Fibroblast of skin of right quadriceps (primary cell): ENCODE measurements at regions not wholly inside any gene's neighbourhood (a gene's known extent, or its start where the extent isn't known, plus 50 kb on each side); places are given as distances from the start of the nearest gene placed in this dataset.

Source experiments
- DNase-seq: peaks from one replicate; pipeline ENCODE4 v3.0.0-alpha.2; 2013

DNA sequence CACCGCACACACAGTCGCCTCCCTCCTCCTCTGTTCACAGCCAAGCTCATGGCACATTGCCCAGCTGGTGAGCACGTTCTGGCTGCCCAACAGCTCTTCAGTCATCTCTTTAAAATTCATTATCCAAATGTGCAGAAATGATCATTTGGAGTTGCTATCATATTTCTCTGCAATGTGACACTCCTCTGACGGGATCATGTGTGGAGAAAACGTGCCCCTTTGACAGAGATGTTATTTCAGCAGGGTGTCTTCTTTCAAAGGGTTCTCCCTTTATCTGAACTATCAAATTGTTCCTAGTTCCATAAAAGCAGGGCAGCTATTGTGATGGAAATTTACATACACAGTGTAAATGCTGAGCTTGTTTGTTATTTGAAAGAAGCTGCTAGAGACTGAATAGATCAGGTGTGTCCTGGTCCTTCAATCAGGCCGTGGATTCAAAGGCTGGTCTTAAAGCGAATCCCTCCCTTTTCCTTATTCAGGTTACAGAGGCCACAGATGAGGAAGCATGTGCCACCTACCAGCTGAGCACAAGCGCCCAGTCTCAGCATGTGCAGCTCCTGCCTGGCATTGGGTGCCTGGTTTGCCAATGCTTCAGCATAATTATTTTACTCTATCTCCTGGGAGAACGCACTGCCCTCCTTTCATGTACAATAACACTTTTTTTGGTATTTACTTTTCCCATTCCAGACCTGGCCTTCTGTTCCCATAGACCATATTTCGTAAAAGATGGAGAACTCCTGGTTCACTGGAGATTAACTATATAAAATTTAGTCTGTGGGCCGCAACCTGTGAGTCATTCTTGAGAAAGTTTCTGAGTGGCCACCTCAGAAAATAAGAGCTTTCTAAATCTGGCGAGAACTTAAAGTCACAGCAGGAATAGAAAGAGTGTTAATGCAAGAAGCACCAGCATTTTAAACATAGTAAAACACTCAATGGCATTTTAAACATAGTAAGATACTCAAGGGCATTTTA, 433.7 kb downstream of the ENC1 start:
- peak; percentile 94 for DNase-seq

DNA sequence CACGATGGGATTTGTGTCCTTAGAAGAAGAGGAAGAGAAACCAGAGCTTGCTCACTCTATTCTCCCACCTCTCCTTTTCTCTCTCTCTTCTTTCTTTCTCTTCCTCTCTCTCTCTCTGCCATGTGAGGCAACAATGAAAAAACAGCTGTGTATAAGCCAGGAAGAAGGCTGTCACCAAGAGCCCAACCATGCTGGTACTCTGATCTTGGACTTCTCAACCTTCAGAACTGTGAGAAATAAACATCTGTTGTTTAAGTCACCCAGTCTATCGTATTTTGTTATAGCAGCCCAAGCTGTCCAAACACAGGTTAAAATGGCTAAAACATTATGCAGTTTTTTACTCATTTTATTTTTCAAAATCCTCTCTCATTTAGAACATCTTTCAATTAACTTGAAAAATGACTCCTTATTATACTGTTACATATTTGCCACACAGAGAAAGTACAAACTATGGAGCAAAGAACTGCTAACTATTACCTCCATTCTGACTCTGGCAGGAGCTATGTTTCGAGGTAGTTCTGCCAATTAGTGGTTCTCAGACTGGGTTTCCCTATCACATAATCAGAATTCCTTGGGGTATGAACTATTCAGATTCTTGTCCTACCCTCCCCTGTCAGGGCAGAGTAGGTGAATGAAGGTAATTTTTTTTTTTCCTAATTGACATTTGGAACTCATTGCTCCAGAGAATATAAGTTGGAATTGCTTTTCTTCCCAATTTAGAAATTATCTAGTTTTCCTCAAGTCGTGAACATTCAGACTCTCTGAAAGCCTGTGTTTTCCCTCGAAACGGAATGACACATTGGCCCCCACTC, 434.6 kb downstream of the ENC1 start:
- DNase-seq, result no peak

DNA sequence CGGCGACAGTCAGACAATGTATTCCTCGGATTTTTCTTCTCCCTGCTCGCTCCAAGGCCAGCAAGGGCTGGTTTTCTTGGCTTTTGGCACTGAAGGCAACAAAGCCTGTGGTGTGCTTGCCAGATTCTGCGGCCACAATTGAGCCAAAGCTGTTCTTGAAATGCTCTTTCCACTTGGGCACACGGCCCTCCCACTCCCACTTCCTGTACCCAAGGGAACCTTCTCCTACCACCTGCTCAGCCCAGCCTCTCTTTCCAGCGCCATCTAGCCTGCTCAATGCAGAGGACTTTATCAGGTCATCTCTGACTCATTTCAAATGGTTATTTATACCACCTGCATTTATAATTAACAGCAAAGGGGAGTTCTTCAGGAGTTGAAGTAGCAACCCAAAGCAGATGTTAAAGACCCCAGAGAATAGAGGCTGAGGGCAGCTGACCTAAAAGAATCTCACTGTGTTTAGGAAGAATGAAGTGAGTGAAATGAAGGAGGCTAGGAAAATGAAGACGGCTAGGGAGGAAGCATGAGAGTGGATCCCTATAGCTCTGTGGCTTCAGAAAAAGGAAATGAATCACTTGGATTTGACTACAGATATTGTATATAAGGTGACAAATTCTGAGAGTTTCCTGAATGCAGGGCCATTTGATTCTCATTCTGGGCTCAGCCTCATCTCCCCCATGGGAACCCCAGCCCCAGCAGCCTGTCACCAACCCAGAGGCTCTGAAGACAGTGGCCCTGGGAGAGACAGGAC, 439.0 kb downstream of the ENC1 start:
- peak; percentile 55 for DNase-seq

DNA sequence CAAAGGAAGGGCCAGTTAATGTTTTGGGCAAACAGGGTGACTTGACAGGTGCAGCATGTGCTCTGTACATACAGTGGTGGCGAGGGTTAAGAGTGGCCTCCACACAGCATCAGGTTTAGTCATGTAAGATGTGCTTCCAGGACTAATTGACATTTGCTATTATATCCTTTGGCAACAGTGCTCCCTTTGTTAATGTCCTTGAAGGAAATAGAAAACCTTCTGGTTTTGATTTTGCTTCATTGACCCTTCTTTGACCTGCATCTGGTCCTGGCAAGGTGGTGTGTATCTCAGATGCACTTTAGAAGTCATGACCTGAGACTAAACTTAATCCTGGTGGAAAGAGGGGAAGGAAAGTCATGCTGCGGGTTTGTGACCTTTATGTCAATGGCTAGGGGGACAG, 440.0 kb downstream of the ENC1 start:
- DNase-seq, result no peak

DNA sequence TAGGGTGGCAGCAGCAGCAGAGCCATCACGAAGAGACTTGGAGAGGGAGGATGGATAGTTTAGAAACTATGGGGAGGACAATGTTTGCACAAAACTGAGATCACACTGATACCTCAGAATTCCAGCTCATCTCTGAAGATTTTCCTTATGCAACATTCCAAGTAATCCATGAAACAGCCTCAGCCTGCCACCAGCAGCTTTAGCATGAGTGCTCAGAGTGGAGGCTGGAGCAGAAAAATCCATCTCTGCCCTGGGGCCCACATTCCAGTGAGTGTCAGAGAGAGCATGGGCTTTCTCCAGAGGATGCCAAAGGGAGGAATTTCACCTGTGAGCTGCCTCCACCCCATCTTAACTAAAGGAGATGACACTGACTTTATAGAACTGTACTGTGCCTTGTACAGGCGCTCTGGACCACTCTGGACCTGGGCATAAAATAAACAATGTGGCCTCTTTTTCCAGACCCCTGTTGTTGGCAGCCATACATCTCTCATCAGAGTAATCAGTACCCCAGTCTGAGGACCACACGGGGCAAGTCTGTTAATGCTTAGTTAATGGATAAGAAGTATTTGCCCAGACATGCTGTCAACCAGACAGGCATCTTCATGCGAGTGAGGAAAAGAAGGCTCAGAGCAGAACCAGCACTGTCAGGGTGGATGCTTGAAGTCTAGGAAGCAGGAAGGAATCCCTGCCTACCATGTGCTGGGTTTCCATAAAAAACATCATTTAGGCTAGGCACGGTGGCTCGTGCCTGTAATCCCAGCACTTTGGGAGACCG, 440.9 kb downstream of the ENC1 start:
- peak; percentile 84 for DNase-seq

DNA sequence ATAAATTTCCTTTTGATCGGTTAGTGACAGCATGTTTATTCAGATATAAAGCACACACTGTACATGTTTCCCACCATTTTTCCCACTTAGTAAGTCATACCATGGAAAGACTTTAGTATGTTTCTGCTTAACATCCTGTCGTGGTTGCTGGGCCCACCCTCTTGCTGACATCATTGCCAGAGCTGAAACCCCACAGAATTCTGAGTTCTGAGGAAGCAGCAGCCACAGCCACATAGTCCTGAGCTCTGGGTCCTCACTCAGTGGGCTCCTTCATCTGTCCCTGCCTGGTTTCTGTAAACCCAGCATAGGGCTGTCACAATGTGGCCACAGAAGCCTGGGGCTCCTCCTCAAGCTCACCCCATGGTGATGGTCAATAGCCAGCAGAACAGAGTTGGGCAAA, 441.5 kb downstream of the ENC1 start:
- peak; percentile 58 for DNase-seq

DNA sequence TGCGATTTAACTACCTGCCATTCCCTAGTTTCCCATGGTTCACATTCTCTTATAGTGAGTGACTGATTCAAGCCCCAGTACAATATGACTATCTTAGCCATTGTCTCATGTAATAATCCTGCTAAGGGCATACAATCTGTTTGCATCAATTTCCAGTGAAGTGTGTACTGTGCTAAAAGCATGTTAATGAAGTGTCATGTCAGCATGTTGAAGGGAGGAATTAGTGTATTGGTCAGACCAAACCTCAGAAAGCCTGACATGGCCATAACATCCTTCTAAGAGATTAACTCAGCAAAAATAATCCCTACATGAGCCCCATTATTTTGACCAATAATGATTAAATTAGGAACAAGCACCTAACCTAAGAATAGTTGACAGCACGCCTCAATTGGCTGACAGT, 442.4 kb downstream of the ENC1 start:
- DNase-seq, result no peak

DNA sequence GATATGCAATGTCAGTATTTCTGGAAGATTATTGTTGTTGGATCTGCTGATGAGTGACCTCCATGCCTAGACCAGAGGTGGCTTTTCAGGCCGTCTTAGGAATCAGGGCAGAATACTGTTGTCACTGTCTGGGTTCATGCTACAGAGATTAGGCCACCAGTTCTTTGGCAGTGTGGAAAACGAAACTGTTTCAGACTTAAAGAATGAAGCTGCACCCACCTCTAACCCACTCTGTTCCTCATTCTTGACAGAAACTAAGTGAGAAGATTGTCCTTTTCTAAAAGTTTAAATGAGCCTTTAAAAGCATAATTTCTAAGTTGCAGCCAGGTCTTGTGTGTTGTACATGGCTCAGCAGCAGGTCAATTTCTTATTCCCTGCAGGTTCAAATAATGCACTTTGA, 444.3 kb downstream of the ENC1 start:
- DNase-seq, result no peak

DNA sequence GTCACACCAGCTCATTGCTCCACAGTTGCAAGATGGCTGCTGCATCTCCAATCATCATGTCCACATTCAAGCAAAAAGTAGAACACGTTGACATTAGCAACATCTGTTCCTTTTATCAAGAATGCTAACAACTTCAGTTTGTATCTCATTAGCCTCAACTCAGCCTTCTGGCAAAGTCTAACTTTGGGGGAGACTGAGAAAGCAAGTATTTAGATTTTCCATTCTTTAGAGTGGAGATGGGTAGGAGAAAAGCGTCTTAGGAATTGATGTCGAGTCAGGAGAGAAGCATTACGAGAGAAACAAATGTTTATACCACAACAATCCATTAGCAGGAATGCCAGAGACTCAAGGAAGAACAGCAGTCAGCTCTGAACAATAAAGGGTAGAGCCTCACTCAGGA, 446.3 kb downstream of the ENC1 start:
- DNase-seq, result no peak

DNA sequence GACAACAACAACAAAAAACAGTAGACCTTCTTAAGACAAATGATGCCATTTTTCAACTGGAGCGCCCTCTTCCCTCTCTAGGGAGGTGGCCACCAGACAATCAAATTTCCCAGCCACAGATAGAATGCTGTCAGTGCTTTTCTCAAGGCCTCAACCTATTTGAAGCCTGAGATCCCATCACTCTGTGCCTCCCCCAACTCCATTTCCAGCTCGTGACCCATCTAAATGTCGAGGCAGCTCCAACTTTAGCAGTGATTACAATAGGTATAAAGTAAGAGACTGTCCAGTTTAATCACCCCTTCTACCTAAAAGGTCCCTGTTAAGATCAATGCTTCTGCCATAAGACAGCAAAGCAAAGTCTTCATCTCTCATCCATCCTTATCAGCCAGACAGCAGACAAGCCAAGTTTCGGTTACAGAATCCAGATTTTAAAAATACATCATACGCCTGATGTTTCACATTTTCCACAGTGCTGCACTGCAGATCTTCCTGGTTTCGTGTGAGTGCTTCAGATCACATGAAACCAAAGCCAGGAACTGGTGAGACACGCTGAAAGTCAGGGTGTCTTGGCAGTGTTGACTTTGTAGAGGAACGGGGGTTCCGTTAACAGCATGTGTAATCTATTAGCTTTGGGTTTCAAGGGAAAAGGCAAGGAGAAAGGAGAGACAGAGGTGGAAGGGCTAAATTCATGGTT, 447.8 kb downstream of the ENC1 start:
- DNase-seq, result peak; percentile 48

DNA sequence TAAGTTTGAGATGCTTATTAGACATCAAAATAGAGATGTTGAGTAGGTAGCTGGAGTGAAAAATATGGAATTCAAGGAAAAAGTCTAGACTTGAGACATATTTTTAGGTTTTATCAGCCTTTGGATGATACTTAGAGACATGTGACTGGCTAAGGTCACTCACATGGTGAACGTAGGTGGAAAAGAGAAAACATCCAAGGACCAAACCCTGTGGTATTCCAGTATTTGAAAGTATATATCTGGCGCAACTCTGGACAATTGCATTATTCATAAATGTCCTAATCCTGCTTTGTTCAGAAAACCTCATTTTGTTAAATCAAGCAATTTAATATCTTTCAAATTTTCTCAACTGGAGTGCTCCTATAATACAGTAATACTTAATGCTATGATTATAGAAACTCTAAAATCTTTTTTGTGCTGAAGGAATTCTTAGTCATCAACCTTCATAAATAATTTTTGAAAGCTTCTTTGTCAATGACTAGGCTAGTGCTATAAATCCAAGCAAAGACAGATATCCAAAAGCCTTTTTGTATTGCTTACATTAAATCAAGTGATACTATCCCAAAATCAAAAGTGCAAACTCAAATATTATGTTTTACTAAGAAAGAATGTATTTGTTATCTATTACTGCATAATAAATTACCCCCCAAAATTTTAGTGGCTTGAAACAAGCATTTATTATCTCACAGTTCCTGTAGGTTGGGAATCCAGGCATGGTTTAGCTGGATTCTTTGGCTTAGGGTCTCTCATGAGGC, 452.0 kb downstream of the ENC1 start:
- no peak for DNase-seq

DNA sequence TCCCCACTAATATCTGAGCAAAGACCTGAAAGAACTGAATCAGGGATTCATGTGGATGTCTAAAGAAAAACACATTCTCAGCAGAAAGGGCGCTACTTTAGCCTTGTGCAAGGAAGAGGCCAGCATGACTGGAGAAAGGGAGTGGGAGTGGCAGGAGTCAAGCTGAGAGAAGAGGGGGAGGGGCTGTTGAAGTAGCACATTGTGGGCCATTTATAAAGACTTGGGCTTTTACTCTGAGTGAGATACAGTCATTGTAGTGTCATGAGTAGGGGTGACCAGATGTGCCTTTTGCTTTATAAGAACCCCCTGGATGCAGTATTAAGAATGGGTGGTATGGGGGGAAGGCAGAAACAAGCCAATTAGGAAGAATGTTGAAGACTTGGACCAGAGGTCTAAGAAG, 452.8 kb downstream of the ENC1 start:
- DNase-seq, result no peak

DNA sequence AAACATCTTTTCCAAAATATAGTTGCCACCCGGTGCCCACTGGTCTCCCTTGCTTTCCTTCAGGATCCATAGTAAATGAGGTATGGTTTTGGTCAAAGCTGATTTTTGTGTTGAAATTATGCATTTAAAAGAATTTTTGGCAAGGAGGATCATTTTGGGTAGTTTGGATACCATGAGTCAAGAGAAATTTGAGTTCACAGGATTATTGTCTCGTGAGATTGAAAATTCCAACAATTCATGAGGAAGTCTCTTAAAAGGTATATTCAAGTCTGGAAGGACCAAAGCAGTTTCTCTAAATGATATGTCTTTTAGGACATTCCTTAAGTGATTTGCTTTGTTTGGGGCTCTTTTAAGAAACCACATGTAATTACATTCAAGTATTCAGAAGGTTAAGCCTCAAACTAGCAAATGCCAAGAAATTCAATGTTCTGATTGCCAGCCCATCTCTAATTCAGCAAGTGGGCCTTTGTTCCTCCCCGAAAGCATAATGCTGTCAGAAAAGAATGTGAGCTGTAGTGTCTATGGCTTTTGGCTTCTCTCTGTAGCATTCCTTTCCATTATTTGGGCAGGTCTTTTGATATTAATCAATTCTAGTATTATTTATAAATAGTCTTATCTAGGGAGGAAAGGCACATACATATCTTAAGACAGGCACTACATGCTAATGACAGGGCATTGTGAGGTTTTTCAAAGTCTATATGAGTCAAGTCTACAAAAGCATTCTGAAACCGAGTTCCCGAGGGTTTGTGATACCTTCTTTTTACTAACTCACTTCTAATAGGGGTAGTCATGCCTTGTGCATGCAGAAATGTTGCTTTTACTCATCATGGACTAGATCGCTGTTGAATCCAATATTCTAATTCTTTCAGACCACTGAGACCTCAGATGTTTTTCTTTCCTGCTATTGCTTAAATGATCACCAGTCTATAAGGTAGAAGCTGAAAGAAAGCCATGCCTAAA, 453.9 kb downstream of the ENC1 start:
- DNase-seq, result peak; percentile 72

DNA sequence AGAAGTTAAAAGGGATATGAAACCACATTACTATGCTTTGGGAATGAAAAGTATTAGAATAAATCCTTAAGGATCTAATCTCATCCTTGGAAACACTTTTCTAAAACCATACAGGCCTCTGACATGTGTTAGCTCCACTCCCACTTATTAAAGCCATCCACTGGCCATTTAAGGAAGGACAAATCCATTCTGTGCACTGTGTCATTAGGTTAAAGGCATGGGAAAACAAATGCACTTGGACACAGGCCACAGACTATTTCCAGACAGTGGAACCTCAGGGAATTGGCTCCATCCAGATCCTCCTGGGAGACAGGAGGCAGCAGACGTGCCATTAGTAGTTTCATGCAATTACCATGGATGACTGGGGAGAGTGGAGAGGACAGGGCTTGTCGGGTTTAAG, 454.9 kb downstream of the ENC1 start:
- no peak for DNase-seq

DNA sequence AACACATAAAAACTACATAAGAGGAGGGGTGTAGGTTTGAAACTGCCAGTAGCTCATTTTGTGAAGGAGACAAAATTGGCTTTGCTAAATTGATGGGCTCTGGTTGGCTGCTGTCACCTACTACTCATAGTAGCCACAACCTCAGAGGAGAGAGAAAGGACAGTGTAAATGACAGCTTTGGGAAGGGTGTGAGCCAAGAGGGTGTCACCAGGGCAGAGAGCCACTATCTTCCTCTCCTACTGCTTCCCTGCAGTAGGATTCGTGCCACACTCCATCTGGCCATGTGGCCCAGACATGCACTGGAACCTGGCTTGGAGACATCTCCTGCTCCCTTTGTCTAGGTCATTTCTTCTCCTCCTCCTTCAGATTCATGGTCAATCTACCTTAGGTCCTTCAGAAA, 455.9 kb downstream of the ENC1 start:
- no peak for DNase-seq

DNA sequence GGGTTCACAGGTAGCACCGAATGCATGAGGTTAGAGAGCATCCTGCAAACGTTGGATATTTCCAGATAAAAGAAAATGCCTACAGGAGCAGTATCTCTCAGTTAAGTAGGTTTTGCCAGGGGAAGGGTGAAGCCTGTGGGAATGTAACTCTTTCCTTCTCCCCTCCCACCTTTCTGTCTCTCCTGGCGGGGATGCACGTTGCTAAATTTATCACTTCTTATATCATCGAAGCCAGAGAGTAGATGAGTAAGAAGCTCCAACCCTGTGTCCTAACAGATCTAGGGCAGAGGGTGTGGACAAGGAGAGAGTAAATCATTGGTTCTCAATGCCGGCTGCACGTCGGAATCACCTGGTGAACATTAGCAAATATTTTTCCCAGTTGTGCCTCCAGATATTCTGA, 457.5 kb downstream of the ENC1 start:
- no peak for DNase-seq

DNA sequence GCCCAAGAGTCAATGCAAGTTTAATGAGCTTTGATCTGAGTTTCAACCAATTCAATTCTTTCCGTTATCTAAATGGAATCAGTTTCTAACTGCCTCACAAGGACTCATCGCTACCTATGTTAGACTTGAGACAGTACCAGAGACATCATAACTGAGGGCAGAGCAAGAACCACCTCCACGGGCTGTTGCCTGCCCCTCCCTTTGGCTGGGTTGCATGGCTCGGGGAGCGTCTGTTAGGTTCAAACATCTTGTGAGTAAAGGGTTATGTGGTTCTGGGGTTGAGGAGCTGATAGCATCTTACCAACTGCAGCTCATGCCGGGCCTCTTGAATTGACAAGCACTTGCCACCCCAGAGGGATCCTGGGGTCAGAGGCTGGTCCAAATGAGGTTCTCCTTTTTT, 457.9 kb downstream of the ENC1 start:
- DNase-seq, result no peak

DNA sequence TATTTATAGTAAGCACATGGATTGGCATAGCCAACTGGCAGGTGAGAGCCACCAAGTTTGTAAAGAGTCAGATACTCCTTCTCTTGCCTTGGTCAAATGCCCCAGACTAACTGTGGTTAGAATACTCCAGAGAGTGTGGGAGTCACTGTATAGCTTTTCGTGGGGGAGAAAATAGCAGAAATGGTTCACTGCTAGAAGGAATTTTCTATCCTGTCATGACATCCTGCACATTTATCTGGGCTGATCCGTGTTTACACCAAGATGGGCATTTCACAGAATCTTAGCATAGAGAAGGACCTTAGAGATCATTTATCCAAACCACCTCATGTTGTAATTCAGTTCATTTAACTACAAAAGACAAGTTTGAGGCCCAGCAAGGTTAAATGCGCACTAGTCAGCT, 460.8 kb downstream of the ENC1 start:
- no peak for DNase-seq

DNA sequence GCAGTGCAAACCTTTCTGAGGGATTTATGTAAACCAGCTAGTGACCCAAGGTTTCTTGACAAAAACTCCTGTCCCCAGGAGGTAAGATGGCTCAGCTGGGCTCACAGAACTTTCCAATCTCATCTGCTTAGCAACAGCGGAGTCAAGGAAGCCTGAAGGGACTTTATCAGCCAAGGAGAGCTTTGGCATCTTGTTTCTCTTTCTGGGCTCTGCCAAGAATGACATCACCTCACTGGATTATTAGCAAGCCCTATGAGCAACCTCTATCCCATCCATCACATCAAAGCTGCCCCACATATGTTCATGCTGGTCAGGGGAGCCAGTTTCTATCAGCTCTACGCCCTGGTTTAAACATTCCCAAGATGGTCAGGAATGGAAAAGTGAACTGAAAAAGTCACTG, 461.3 kb downstream of the ENC1 start:
- peak; percentile 78 for DNase-seq

DNA sequence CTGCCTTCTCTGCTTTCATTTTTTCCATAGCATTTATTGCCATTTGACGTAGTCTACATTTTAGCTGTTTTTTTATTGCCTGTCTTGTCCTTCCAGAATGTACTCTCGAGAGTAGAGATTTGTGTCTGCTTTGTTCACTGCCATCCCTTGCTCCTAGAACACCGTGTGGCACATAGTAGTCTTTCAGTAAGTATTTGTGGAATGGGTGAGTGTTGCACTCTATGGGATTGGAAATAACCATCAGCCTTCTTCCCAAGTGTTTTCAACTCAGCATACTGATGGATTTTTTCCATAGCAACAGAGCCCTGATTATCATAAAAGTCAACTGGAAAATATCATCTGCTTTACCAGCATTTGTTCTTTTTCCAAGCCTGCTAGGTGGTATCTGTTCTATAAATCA, 462.6 kb downstream of the ENC1 start:
- no peak for DNase-seq
